H1 (cell line): ENCODE measurements at regions not wholly inside any gene's neighbourhood (a gene's known extent, or its start where the extent isn't known, plus 50 kb on each side); places are given as distances from the start of the nearest gene placed in this dataset.

Experiments
- CTCF ChIA-PET: fragments of 300-600 bp; sonication (Branson Sonifier 250); formaldehyde crosslinking; loops from one replicate; lab custom pipeline; 2021; ENCODE audit not compliant: partially characterized antibody; lab: Charles Lee
- POLR2A ChIA-PET: fragments of 300-600 bp; sonication (Branson Sonifier 250); formaldehyde crosslinking; loops from one replicate; lab custom pipeline; 2021; ENCODE audit warnings: inconsistent platforms; ENCODE audit not compliant: partially characterized antibody; lab: Charles Lee
- DNase-seq, 2 experiments: peaks; one replicate each; pipeline versions ENCODE4 v3.0.0 to v3.0.0-alpha.2; 2010 to 2022; ENCODE audit warnings: low spot score in 2 of 2, low read depth in 1 of 2, mixed read lengths in 1 of 2
- FAIRE-seq: peaks from 2 replicates; lab custom pipeline; 2011; peaks lifted over from hg19 to GRCh38; lab: Jason Lieb, UNC
- H2AFZ ChIP-seq: 2 replicates; pipeline ENCODE4 v1.8.1; 2012; ENCODE audit warnings: low read length, inconsistent platforms
- H2AK5ac ChIP-seq: 2 replicates; pipeline ENCODE4 v1.6.1; 2013; ENCODE audit warnings: low read depth, low read length
- H2BK120ac ChIP-seq: replicated peaks from 2 replicates; pipeline ENCODE3; 2013; ENCODE audit warnings: low read depth, low read length, inconsistent platforms
- H2BK12ac ChIP-seq: 2 replicates; pipeline ENCODE4 v1.6.1; 2013; ENCODE audit warnings: low read depth, low read length
- H2BK15ac ChIP-seq: 2 replicates; pipeline ENCODE4 v1.6.1; 2013; ENCODE audit warnings: low read length
- H2BK20ac ChIP-seq: 2 replicates; pipeline ENCODE4 v1.6.1; 2013; ENCODE audit warnings: low read length
- H2BK5ac ChIP-seq: 2 replicates; pipeline ENCODE4 v1.6.1; 2013; ENCODE audit warnings: low read depth, low read length
- H3K14ac ChIP-seq: 2 replicates; pipeline ENCODE4 v1.6.1; 2013; ENCODE audit warnings: inconsistent platforms; ENCODE audit not compliant: insufficient read length
- H3K18ac ChIP-seq: 2 replicates; pipeline ENCODE4 v1.6.1; 2013; ENCODE audit warnings: low read length; ENCODE audit errors: extremely low read depth
- H3K23ac ChIP-seq: 2 replicates; pipeline ENCODE4 v1.6.1; 2013; ENCODE audit warnings: inconsistent platforms; ENCODE audit not compliant: insufficient read length
- H3K23me2 ChIP-seq: 2 replicates; pipeline ENCODE4 v1.6.1; 2013; ENCODE audit warnings: low read depth, low read length
- H3K27ac ChIP-seq: 2 replicates; pipeline ENCODE4 v1.6.1; 2011; ENCODE audit warnings: low read depth, low read length, inconsistent platforms
- H3K27me3 ChIP-seq, 4 experiments: replicated peaks in 1 of 4; 1 replicate in 1 of 4; 2 replicates in 3 of 4; pipeline versions ENCODE4 v1.6.1 to v1.8.1; 2011 to 2013; ENCODE audit warnings: low read length in 3 of 4, mild to moderate bottlenecking in 3 of 4, inconsistent platforms in 2 of 4, mixed read lengths in 2 of 4, moderate library complexity in 1 of 4; ENCODE audit not compliant: control insufficient read depth in 3 of 4, insufficient read depth in 3 of 4; ENCODE audit errors: extremely low read depth in 1 of 4
- H3K36me3 ChIP-seq, 4 experiments: 2 replicates each; pipeline versions ENCODE4 v1.6.1 to v1.8.1; 2011 to 2013; ENCODE audit warnings: mild to moderate bottlenecking in 4 of 4, low read length in 3 of 4, moderate library complexity in 2 of 4, control low read depth in 1 of 4, inconsistent platforms in 1 of 4; ENCODE audit not compliant: insufficient read depth in 4 of 4, control insufficient read depth in 2 of 4
- H3K4ac ChIP-seq: replicated peaks from 2 replicates; pipeline ENCODE3; 2013; ENCODE audit warnings: low read length, low read depth, mixed read lengths, inconsistent platforms; ENCODE audit not compliant: insufficient read length
- H3K4me1 ChIP-seq, 4 experiments: replicated peaks in 1 of 4; 1 replicate in 1 of 4; 2 replicates in 3 of 4; pipeline versions ENCODE4 v1.6.1 to v1.8.1; 2011 to 2013; ENCODE audit warnings: low read length in 3 of 4, inconsistent platforms in 2 of 4, mixed read lengths in 1 of 4; ENCODE audit not compliant: insufficient read depth in 4 of 4, control insufficient read depth in 3 of 4
- H3K4me2 ChIP-seq, 2 experiments: 2 replicates each; pipeline versions ENCODE4 v1.6.1 to v1.8.1; 2011 to 2013; ENCODE audit warnings: low read depth in 2 of 2, low read length in 2 of 2, control low read depth in 1 of 2, inconsistent platforms in 1 of 2, mild to moderate bottlenecking in 1 of 2; ENCODE audit not compliant: insufficient read depth in 1 of 2
- H3K4me3 ChIP-seq, 4 experiments: fragments of 200-600, 300-600 bp in 1 of 4; sonication (generic), shearing (Covaris generic), sonication (Bioruptor Twin) in 1 of 4; 2 replicates each; pipeline versions ENCODE4 v1.5.1 to v1.8.1; 2011 to 2016; ENCODE audit warnings: low read length in 4 of 4, low read depth in 3 of 4, control low read depth in 2 of 4, inconsistent platforms in 2 of 4, mild to moderate bottlenecking in 2 of 4, mixed read lengths in 1 of 4, moderate library complexity in 1 of 4; ENCODE audit not compliant: insufficient read depth in 2 of 4; ENCODE audit errors: extremely low read depth in 1 of 4
- H3K56ac ChIP-seq: replicated peaks from 2 replicates; pipeline ENCODE3; 2013; ENCODE audit warnings: low read depth, mild to moderate bottlenecking, mixed read lengths, low read length, inconsistent platforms; ENCODE audit not compliant: insufficient read length
- H3K79me1 ChIP-seq: 2 replicates; pipeline ENCODE4 v1.6.1; 2013; ENCODE audit warnings: low read depth, low read length, control low read depth
- H3K79me2 ChIP-seq, 2 experiments: 2 replicates each; pipeline versions ENCODE4 v1.6.1 to v1.8.1; 2012 to 2013; ENCODE audit warnings: low read length in 2 of 2, mild to moderate bottlenecking in 2 of 2, inconsistent platforms in 1 of 2; ENCODE audit not compliant: insufficient read depth in 2 of 2, control insufficient read depth in 1 of 2
- H3K9ac ChIP-seq, 4 experiments: replicated peaks in 1 of 4; 1 replicate in 1 of 4; 2 replicates in 3 of 4; pipeline versions ENCODE4 v1.6.1 to v1.8.1; 2011 to 2013; ENCODE audit warnings: low read depth in 3 of 4, low read length in 3 of 4, control low read depth in 2 of 4, mild to moderate bottlenecking in 2 of 4, moderate library complexity in 2 of 4, inconsistent platforms in 1 of 4; ENCODE audit errors: extremely low read depth in 1 of 4
- H3K9me3 ChIP-seq, 2 experiments: 2 replicates each; pipeline versions ENCODE4 v1.6.1 to v1.8.1; 2012 to 2013; ENCODE audit warnings: mild to moderate bottlenecking in 2 of 2, moderate library complexity in 2 of 2, control low read depth in 1 of 2, inconsistent platforms in 1 of 2, low read depth in 1 of 2, low read length in 1 of 2, mixed read lengths in 1 of 2; ENCODE audit not compliant: insufficient read depth in 2 of 2
- H4K20me1 ChIP-seq, 2 experiments: replicated peaks in 1 of 2; 2 replicates each; pipeline versions ENCODE3 to v1.8.1; 2011 to 2013; ENCODE audit warnings: inconsistent platforms in 2 of 2, low read length in 2 of 2, mild to moderate bottlenecking in 1 of 2; ENCODE audit not compliant: insufficient read depth in 2 of 2, control insufficient read depth in 1 of 2
- H4K5ac ChIP-seq: 2 replicates; pipeline ENCODE4 v1.6.1; 2013; ENCODE audit warnings: low read length, low read depth, mixed read lengths, inconsistent platforms; ENCODE audit not compliant: insufficient read length
- H4K8ac ChIP-seq: 2 replicates; pipeline ENCODE4 v1.8.0; 2013; ENCODE audit warnings: mild to moderate bottlenecking, moderate library complexity, low read length, inconsistent platforms; ENCODE audit not compliant: insufficient read depth; ENCODE audit errors: extremely low read depth
- H4K91ac ChIP-seq: replicated peaks from 2 replicates; pipeline ENCODE3; 2013; ENCODE audit warnings: low read length, mixed read lengths, inconsistent platforms; ENCODE audit not compliant: insufficient read length
- CHD1 ChIP-seq: IDR thresholded peaks from 2 replicates; pipeline ENCODE4 v1.6.1; 2012; ENCODE audit warnings: low read depth, low read length, improper control_type of control experiment
- CHD2 ChIP-seq: IDR thresholded peaks from 2 replicates; pipeline ENCODE4 v1.6.1; 2012; ENCODE audit warnings: low read length, improper control_type of control experiment
- RNF2 ChIP-seq: fragments of 200-900, 300-1000 bp; sonication (generic); IDR thresholded peaks from 2 replicates; pipeline ENCODE4 v1.7.1; 2016; ENCODE audit warnings: borderline replicate concordance, low read depth, mild to moderate bottlenecking, antibody characterized with exemption, low read length; ENCODE audit not compliant: poor library complexity, severe bottlenecking; ENCODE audit errors: missing control alignments
- SP4 ChIP-seq: IDR thresholded peaks from 2 replicates; pipeline ENCODE4 v1.6.1; 2012; ENCODE audit warnings: low read length, inconsistent platforms
- TAF7 ChIP-seq: optimal IDR thresholded peaks from 2 replicates; pipeline ENCODE3; 2011; ENCODE audit warnings: low read depth, mild to moderate bottlenecking, inconsistent platforms, low read length, moderate library complexity, borderline replicate concordance
- TEAD4 ChIP-seq: IDR thresholded peaks from 2 replicates; pipeline ENCODE4 v1.6.1; 2012; ENCODE audit warnings: low read depth, low read length, inconsistent platforms, mixed read lengths
- WGBS, 2 experiments: shearing (Covaris generic) in 1 of 2; methylation state at CpG; one replicate each; pipeline versions ENCODE4 v1.1.6 to v1.1.7; 2013 to 2015; ENCODE audit warnings: low lambda C conversion rate in 2 of 2, mixed read lengths in 2 of 2, inconsistent platforms in 1 of 2, low coverage in 1 of 2, missing lambda C conversion rate in 1 of 2; ENCODE audit not compliant: insufficient replicate concordance in 2 of 2, insufficient coverage in 1 of 2, insufficient read length in 1 of 2; ENCODE audit errors: extremely low coverage in 1 of 2, missing lambda C conversion rate in 1 of 2; 5-methylcytosine and 5-hydroxymethylcytosine counted together

DNA sequence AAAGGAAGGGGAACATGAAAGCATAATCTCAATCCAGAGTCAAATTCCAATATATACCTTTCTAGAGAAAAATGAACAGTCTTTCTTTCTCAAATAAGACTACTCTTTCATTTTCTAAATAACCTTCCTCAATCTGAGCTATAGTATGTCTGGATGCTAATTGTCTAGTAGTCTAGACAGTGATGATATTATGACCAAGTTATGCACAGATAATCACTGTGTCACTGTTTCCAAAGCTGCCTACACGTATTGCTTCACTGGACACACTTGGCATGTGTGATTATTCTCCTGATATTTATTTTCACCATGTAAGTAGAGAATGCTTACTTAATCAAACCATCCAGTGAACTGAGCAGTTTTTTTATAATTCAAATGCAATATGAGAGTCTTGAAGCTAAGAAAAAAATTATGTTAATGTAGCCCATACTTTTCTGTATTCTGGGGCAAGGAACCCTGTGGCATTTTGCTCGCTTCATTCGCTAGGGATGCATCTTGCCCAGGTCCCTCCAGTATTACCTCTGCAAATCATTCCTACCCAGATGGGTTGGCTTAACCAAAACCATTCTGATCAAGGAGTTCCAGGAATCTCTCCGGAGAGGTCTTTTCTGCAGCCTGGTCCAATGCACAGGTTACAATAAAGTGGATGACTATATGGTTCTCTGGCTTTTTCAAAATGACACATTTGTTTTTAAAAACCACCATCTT, 303.1 kb upstream of the RUNX1 start:
- Histone ChIP-seq H3K9me3 (no peaks in the 10 kb centered on the region), H4K20me1 (no peaks in the 10 kb centered on the region), H3K36me3 (no peaks in the 10 kb centered on the region), H2BK20ac (no peak overlapping the region), H3K23me2 (no peaks in the 10 kb centered on the region), H4K5ac (no peak overlapping the region), H2BK5ac (no peak overlapping the region), H2AFZ (no peak overlapping the region), H2AK5ac (no peak overlapping the region), H3K4me2 (no peak overlapping the region), H3K4me3 (no peak overlapping the region), H2BK120ac (no peak overlapping the region), H3K27ac (no peak overlapping the region), H2BK12ac (no peak overlapping the region), H3K4ac (no peak overlapping the region), H4K8ac (no peak overlapping the region), H3K23ac (no peak overlapping the region), H3K14ac (no peak overlapping the region), H3K79me2 (no peaks in the 10 kb centered on the region), H3K79me1 (no peaks in the 10 kb centered on the region), H3K4me1 (no peaks in the 10 kb centered on the region), H3K9ac (no peak overlapping the region), H4K91ac (no peak overlapping the region), H2BK15ac (no peak overlapping the region), H3K18ac (no peak overlapping the region), H3K56ac (no peak overlapping the region), H3K27me3 (no peaks in the 10 kb centered on the region)
- CTCF ChIA-PET, result interaction anchor here (0.7 kb wide), 1 partner anchor 392 kb away, joined by 3 read pairs; no protein-coding TSS in a partner anchor
- no peak for FAIRE-seq
- DNase-seq, result no peak
- WGBS, 2 experiments, result 93% methylated on average over 4 of the region's 4 CpGs; no CpG with 5 or more reads in 1 of the 2 experiments
- TF ChIP-seq RNF2 (no peak), CHD1 (no peak), TEAD4 (no peak), CHD2 (no peak), SP4 (no peak), TAF7 (no peak)
- POLR2A ChIA-PET, result no interaction called here
